Activated naive CD4-positive, alpha-beta T cell treated with anti-CD3 and anti-CD28 coated beads, Interleukin-2, amount 50 U/mL, for 72 hours (primary cell): ENCODE measurements at regions not wholly inside any gene's neighbourhood (a gene's known extent, or its start where the extent isn't known, plus 50 kb on each side); places are given as distances from the start of the nearest gene placed in this dataset.

Experiments
- ATAC-seq, 2 donors: fragments of 150-1000 bp; cut with Tn5 transposase; 2 replicates each; pipeline ENCODE4 v1.10.0; 2021; ENCODE audit warnings: mild to moderate bottlenecking in 2 of 2, moderate library complexity in 2 of 2
- DNase-seq, 2 donors: peaks; one replicate each; pipeline ENCODE4 v3.0.0; 2021 to 2022; ENCODE audit warnings: low spot score in 2 of 2
- H3K27ac Mint-ChIP-seq, 2 donors: one replicate each; pipeline ENCODE4 v1.8.0; 2022; ENCODE audit warnings: mild to moderate bottlenecking in 2 of 2, mixed read lengths in 2 of 2
- H3K36me3 Mint-ChIP-seq, 2 donors: one replicate each; pipeline ENCODE4 v1.8.0; 2022; ENCODE audit warnings: mixed read lengths in 2 of 2
- H3K9me3 Mint-ChIP-seq, 2 donors: one replicate each; pipeline ENCODE4 v1.8.0; 2022; ENCODE audit warnings: mixed read lengths in 2 of 2

GRCh38 chr5:98482321-98483300, 290.9 kb upstream of the RGMB start:
- H3K27ac Mint-ChIP-seq = no peak overlapping the region
- ATAC-seq = no peak
- H3K9me3 Mint-ChIP-seq = no peaks in the 10 kb centered on the region
- no peaks in the 10 kb centered on the region for H3K36me3 Mint-ChIP-seq
- no peak for DNase-seq

GRCh38 chr5:98483301-98483685, 290.2 kb upstream of the RGMB start:
- no peak for DNase-seq

GRCh38 chr5:98489021-98489420, 284.4 kb upstream of the RGMB start:
- Mint-ChIP-seq H3K27ac (no peak overlapping the region), H3K36me3 (no peaks in the 10 kb centered on the region), H3K9me3 (peaks cover 9 to 16% of the 10 kb centered on the region in 2 donors)
- DNase-seq (no peak), ATAC-seq (no peak)

More at GRCh38 chr5:98483301-98483685, 290.2 kb upstream of the RGMB start:
- Mint-ChIP-seq H3K36me3 (no peaks in the 10 kb centered on the region), H3K27ac (no peak overlapping the region), H3K9me3 (no peaks in the 10 kb centered on the region)
- ATAC-seq = no peak

GRCh38 chr5:98490348-98490747, 283.1 kb upstream of the RGMB start:
- ATAC-seq = no peak
- no peak for DNase-seq
- Mint-ChIP-seq H3K9me3 (peaks cover 9 to 24% of the 10 kb centered on the region in 2 donors), H3K36me3 (no peaks in the 10 kb centered on the region), H3K27ac (no peak overlapping the region)

GRCh38 chr5:98492258-98492657, 281.2 kb upstream of the RGMB start:
- no peak for DNase-seq
- ATAC-seq = no peak
- Mint-ChIP-seq H3K36me3 (no peaks in the 10 kb centered on the region), H3K27ac (no peak overlapping the region), H3K9me3 (peaks cover 9 to 24% of the 10 kb centered on the region in 2 donors)

- ATAC-seq (no peak), DNase-seq (no peak)
- H3K27ac Mint-ChIP-seq = no peak overlapping the region
- no peaks in the 10 kb centered on the region for H3K36me3 Mint-ChIP-seq
- peaks cover 3 to 15% of the 10 kb centered on the region in 2 donors for H3K9me3 Mint-ChIP-seq
These were observed 276.0 kb upstream of the RGMB start for GRCh38 chr5:98497418-98497817.

- H3K27ac Mint-ChIP-seq = no peak overlapping the region
These were observed 275.4 kb upstream of the RGMB start for GRCh38 chr5:98498028-98498427.

GRCh38 chr5:98499892-98500291, 273.6 kb upstream of the RGMB start:
- Mint-ChIP-seq H3K27ac (no peak overlapping the region), H3K36me3 (no peaks in the 10 kb centered on the region), H3K9me3 (peaks cover 0 to 4% of the 10 kb centered on the region in 2 donors)
- no peak for ATAC-seq
- DNase-seq = no peak

More at GRCh38 chr5:98498028-98498427, 275.4 kb upstream of the RGMB start:
- DNase-seq (no peak), ATAC-seq (no peak)
- Mint-ChIP-seq H3K9me3 (peaks cover 0 to 12% of the 10 kb centered on the region in 2 donors), H3K36me3 (no peaks in the 10 kb centered on the region)

- H3K27ac Mint-ChIP-seq = no peak overlapping the region
- no peak for DNase-seq
These were observed 272.7 kb upstream of the RGMB start for GRCh38 chr5:98500811-98501210.

GRCh38 chr5:98503616-98504015, 269.8 kb upstream of the RGMB start:
- ATAC-seq = no peak

More at GRCh38 chr5:98500811-98501210, 272.7 kb upstream of the RGMB start:
- Mint-ChIP-seq H3K9me3 (peaks cover 0 to 4% of the 10 kb centered on the region in 2 donors), H3K36me3 (no peaks in the 10 kb centered on the region)
- no peak for ATAC-seq

GRCh38 chr5:98504505-98504904, 269.0 kb upstream of the RGMB start:
- Mint-ChIP-seq H3K9me3 (peaks cover 0 to 5% of the 10 kb centered on the region in 2 donors), H3K36me3 (no peaks in the 10 kb centered on the region), H3K27ac (no peak overlapping the region)
- DNase-seq = no peak
- no peak for ATAC-seq

More at GRCh38 chr5:98503616-98504015, 269.8 kb upstream of the RGMB start:
- H3K27ac Mint-ChIP-seq = no peak overlapping the region
- no peak for DNase-seq
- no peaks in the 10 kb centered on the region for H3K36me3 Mint-ChIP-seq
- H3K9me3 Mint-ChIP-seq = peaks cover 0 to 5% of the 10 kb centered on the region in 2 donors

- Mint-ChIP-seq H3K36me3 (no peaks in the 10 kb centered on the region), H3K9me3 (peaks cover 0 to 5% of the 10 kb centered on the region in 2 donors), H3K27ac (no peak overlapping the region)
- ATAC-seq (no peak), DNase-seq (no peak)
These were observed 263.1 kb upstream of the RGMB start for GRCh38 chr5:98510143-98510985.

GRCh38 chr5:98513380-98513779, 260.1 kb upstream of the RGMB start:
- Mint-ChIP-seq H3K9me3 (no peaks in the 10 kb centered on the region), H3K36me3 (no peaks in the 10 kb centered on the region), H3K27ac (no peak overlapping the region)
- ATAC-seq = no peak
- DNase-seq = no peak

- H3K36me3 Mint-ChIP-seq = no peaks in the 10 kb centered on the region
- DNase-seq (no peak), ATAC-seq (no peak)
- no peak overlapping the region for H3K27ac Mint-ChIP-seq
- no peaks in the 10 kb centered on the region for H3K9me3 Mint-ChIP-seq
These were observed 259.2 kb upstream of the RGMB start for GRCh38 chr5:98514215-98514614.

GRCh38 chr5:98516701-98517100, 256.8 kb upstream of the RGMB start:
- Mint-ChIP-seq H3K36me3 (no peaks in the 10 kb centered on the region), H3K9me3 (no peaks in the 10 kb centered on the region), H3K27ac (no peak overlapping the region)
- ATAC-seq (no peak), DNase-seq (no peak)

GRCh38 chr5:98517560-98518366, 255.7 kb upstream of the RGMB start:
- no peak for ATAC-seq
- DNase-seq = no peak
- H3K9me3 Mint-ChIP-seq = no peaks in the 10 kb centered on the region
- no peak overlapping the region for H3K27ac Mint-ChIP-seq
- H3K36me3 Mint-ChIP-seq = no peaks in the 10 kb centered on the region
